ENCODE measurements at regions not wholly inside any gene's neighbourhood (a gene's known extent, or its start where the extent isn't known, plus 50 kb on each side); places are given as distances from the start of the nearest gene placed in this dataset.

- TF ChIP-seq CTCF (IDR thresholded peaks at IDR 0.05 in 2 of 3, conservative IDR thresholded peaks at IDR 0.05 in 1 of 3; ENCODE audit: borderline replicate concordance in 1 of 3, insufficient read depth in 1 of 3, low read depth in 2 of 3, low read length in 2 of 3) (no peak), REST (IDR thresholded peaks at IDR 0.05; ENCODE audit: low read depth) (no peak), EGR1 (IDR thresholded peaks at IDR 0.05; ENCODE audit: low read depth) (no peak), ATF3 (IDR thresholded peaks at IDR 0.05) (no peak), EZH2 (IDR thresholded peaks at IDR 0.05) (no peak), ZBTB33 (IDR thresholded peaks at IDR 0.05; ENCODE audit: extremely low read depth, insufficient replicate concordance, low read length) (no peak)
These were observed 160.3 kb downstream of the BMP7 start for GRCh38 chr20:57106030-57106682.
